HG03066 (cell line): ENCODE measurements at regions not wholly inside any gene's neighbourhood (a gene's known extent, or its start where the extent isn't known, plus 50 kb on each side); places are given as distances from the start of the nearest gene placed in this dataset.
"Not testable (repeated sequence)": the region's sequence is repeated elsewhere in the genome, so short reads cannot be mapped to it uniquely, and the experiment has no call there.

Experiments used
- ATAC-seq: cut with Tn5 transposase; IDR thresholded peaks from one replicate; pipeline ENCODE4 v1.9.1; 2021; ENCODE audit warnings: low read depth; ENCODE audit not compliant: unreplicated experiment

DNA sequence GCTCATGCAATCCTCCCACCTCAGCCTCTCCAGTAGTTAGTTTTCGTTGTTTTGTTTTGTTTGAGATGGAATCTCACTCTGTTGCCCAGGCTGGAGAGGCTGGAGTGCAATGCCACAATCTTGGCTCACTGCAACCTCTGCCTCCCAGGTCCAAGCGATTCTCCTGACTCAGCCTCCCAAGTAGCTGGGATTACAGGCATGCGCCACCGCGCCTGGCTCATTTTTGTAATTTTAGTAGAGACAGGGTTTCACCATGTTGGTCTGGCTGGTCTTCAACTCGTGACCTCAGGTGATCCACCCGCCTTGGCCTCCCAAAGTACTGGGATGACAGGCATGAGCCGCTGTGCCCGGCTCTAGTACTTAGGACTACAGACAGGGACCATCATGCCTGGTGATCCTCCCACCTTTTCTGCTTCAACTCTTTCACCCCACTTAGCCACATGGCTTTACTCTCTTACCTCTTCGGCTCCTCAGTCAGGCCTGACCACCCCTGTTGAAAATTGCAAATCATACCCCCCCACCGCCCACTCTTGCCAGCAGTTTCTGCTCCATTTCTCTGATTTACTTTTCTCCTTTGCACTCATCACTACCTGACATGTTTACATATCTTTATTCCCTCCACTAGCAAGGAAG is 157.1 kb upstream of the GRK3 start:
- ATAC-seq = no peak

- ATAC-seq = no peak
Measured at GRCh38 chr22:25407859-25408229, 156.6 kb upstream of the GRK3 start.

DNA sequence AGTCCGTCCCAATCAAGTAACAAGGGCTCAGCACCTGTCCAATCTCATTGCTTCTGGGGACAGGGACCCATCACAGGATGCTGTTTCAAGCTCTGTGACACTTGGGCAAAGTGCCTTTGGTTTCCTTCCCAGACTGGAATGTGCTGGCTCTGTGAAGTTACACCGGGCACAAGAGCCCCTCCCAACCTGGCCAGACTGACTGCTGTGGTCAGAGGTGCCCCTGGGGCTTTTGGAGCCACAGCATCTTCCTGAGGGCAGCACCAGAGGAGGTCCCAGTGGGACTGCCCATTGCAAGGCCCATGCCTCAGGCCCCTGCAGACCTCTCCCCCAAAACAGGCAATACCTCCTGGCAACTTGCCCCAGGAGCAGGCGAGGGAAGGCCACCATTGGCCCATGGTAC is 155.2 kb upstream of the GRK3 start:
- ATAC-seq = no peak

DNA sequence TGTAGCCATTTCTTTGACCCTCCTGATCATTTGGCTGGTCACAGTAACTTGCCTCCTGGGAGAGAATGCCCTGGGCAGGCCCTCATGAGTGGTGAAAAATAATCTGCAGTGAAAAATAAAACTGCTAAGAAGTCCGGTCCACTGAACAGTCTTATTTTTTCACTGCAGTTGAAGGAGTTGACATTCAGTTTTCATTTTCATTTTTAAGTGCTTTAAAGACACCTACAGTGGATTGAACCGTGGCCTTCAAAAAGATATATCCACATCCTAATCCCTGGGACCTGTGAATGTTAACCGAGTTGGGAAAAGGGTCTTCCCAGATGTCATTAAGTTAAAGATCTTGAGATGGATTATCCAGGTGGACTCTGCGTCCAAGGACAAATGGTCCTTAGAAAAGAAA is 153.6 kb upstream of the GRK3 start:
- no peak for ATAC-seq

- ATAC-seq = no peak
Measured at GRCh38 chr22:25413620-25414019, 150.9 kb upstream of the GRK3 start.

DNA sequence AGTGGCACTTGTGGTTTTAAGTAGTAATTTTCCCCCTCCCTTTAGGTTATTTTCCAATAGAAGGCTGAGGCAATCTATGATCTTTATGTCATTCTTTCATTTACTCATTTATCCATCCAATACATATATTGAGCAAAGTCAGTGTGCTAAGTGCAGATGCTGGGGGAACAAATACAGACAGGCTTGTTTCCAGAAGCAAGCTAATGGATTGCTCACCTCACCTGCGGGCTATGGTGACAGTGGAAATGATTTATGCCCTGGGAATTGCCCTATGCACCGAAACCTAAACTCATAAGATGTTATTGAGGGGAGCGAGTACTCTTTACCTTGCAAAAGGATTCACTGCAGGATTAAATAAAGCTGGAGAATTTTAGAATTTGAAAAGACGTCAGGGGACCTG is 148.7 kb upstream of the GRK3 start:
- ATAC-seq = not testable (repeated sequence)

DNA sequence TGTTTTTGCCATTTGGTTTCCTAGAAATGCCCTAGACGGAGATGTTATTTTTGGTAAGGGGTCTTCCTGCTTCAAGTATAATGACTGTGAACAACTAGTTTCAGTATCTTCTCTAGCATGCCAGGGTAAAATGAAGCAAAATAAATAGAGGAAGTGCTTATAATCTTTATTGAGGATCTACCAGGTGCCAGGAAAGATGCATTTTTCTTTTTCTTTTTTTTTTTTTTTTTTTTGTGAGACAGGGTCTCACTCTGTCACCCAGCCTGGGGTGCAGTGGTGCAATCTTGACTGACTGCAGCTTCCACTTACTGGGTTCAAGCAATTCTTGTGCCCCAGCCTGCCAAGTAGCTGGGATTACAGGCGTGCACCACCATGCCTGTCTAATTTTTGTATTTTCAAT is 146.6 kb upstream of the GRK3 start:
- not testable (repeated sequence) for ATAC-seq

GRCh38 chr22:25419247-25420113 is 145.0 kb upstream of the GRK3 start:
- no peak for ATAC-seq

DNA sequence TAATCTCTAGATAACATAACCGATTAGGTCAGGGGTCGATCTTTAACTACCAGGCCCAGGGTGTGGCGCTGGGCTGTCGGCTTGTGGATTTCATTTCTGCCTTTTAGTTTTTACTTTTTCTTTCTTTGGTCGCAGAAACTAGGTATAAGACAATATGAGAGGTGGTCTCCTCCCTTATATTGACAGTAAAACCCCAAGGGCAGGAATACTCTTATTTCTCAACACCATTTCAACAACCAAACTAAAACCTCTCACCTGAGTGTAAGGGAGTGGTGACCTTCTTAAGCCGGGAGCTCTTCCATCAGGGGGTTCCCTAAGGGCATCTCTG is 144.4 kb upstream of the GRK3 start:
- ATAC-seq = not testable (repeated sequence)

DNA sequence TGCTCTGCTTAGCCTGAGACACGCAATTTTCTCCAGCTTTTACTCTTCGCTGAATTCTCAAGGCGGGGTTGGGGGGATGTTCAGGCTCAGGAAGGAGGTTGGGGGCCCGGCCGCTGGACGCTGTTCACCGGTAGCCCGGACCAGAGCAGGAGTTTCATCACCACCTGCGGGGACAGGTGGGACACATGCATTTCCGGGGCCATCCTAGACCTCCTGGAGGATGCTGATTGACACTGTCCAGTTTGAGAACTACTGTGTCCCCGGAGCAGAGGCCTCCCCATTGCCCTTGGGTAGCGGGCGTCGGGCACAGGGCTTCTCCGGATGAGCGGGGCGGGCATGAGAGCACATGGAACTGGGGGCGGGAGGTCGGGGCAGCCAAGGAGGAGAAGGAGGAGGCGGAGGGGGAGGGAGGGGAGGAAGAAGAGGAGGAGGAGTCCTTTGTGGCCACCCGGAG is 144.0 kb upstream of the GRK3 start:
- no peak for ATAC-seq

- ATAC-seq = no peak
Measured at GRCh38 chr22:25420925-25421904, 143.3 kb upstream of the GRK3 start.

DNA sequence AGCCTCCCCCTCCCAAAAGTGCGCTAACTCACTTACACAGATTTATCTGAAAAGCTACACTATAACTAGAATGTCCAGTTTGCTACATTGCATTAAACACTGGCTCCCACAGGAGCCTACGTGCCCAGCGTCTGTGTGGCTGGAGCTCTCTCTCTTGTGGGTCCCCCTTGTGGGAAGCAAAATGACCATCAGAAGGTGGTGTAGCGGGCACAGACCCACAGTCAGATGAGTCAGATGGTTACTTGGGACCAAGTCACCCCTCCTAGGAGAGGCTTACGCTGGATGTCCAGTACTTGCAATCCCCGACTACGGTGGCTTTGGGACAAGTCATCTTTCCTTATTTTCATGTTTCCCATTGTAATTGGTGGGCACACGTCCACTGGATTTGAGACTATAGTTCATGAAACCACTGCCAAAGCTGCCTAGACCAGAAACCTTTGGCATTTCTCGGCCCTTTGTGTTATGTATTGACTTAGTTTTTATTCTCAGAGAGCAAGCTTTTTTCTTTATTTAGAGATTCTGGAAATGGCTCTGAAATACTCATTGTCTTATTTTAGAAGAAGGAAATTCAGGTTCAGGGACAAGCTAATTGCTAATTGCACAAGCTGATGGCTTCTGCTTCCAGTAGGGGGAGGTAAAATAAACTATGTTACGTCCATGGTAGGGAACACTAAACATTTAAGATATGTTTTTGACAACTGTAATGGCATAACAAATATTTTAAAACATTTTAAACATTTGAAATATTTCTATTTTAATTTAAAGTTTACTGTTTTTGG is 137.8 kb upstream of the GRK3 start:
- not testable (repeated sequence) for ATAC-seq

DNA sequence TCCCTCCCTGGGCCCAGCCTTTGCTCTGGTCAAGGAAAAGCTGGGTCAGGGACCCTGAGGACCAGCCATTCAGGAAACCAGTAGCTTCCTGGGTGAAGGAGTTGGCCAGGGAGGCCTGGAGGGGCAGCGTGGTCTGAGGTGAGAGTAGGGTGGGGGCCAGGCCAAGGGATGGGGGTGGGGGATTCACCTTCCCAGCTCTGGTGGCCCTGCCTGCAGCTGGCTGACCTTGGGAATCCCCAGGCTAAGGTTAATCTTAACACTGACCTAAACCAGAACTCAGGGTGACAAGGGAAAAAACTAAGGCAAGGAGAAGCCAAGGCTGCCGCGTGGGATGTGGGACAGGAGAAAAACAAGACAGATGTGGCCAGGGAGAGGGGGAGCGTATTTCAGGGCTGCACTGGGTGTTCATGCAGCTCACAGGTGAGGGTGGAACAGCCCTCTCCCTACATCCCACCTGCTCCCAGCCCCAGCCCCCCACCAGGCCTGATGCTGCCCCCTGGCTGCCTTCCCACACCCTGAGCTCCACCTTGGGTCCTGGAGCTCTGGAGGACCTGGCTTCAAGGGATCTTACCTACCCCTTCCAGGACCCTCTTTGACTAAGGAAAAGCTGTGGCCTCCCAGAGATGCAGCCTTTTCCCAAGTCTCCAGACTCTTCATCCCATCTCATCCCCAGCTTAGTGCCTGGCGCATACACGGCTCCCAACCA is 132.7 kb upstream of the GRK3 start:
- ATAC-seq = not testable (repeated sequence)

DNA sequence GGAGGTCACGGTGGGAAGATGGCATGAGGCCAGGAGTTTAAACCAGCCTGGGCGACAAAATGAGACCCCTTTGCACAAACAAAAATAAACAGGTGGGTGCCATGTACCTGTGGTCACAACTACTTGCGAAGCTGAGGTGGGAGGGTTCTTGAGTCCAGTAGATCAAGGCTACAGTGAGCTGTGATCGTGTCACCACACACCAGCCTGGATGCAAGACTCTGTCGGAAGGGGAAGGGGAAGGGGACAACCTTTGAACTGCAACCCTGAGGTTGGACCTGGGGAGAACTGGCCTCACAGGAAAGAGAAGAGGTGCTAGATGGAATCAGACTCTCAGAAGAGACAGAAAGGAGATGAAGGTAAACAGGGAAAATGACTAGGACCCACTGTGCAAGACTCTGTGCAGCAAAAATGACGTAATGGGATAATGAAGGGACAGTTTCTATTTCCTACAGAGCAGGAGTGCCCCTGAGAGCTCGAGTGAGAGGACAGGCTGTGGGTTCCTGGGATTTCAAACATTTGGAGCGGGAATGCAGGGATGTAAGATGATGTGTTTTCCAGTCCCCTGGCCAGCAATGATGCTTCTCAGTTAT is 131.0 kb upstream of the GRK3 start:
- not testable (repeated sequence) for ATAC-seq

- no peak for ATAC-seq
Measured at GRCh38 chr22:25437414-25438160, 126.9 kb upstream of the GRK3 start.

GRCh38 chr22:25447067-25447685 is 117.3 kb upstream of the GRK3 start:
- no peak for ATAC-seq

DNA sequence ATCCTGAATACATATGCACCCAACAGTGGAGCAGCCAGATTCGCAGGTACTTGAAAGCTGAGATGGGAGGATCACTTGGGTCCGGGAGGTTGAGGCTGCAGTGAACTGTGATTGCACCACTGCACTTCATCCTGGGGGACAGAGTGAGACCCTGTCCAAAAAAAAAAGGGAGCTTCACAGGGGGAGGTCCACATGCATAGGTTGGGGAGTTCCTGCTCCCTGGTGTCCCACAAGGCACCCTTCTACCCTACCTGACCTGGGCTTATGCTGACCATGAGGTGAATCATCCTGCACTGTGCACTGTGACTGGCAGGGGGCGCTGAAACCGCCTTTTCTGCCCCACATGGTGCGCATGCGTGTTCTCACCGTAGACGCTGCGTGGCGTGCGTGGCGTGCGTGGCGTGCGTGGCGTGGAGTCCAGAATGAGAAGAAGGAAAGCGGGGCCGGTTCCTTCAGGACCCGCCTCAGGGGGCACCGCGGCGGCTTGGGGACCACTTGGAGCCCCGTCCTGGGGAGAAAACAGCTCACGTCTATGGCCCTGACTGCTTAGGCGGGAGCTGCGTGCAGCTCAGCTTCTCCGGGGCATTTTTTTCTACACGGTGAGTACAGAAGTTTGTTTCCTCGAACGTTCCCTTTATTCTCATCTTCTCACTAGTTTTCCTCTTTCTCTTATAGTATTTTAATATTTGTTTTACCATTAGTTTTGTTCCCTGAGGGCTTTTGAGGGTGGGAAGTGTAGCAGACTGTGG is 116.6 kb upstream of the GRK3 start:
- peak; percentile 81 for ATAC-seq
